Suprapubic skin (tissue), 4 donors: ENCODE measurements at regions not wholly inside any gene's neighbourhood (a gene's known extent, or its start where the extent isn't known, plus 50 kb on each side); places are given as distances from the start of the nearest gene placed in this dataset.

Experiments
- CTCF ChIP-seq, 2 donors: fragments of 200-600 bp in 1 of 2; fragments of 450-650 bp in 1 of 2; sonication (generic) in 1 of 2; IDR thresholded peaks; one replicate each; pipeline ENCODE4 v1.5.1; 2016 to 2019; ENCODE audit warnings: antibody characterized with exemption in 2 of 2, mild to moderate bottlenecking in 1 of 2, moderate library complexity in 1 of 2
- EP300 ChIP-seq: sonication (generic); formaldehyde crosslinking; IDR thresholded peaks from one replicate; pipeline ENCODE4 v1.6.1; 2017; ENCODE audit warnings: antibody characterized with exemption
- POLR2A ChIP-seq, 2 donors: fragments of 450-650 bp; IDR thresholded peaks; one replicate each; pipeline ENCODE4 v1.6.1; 2017; ENCODE audit warnings: antibody characterized with exemption in 2 of 2, mild to moderate bottlenecking in 2 of 2, moderate library complexity in 2 of 2
- POLR2AphosphoS5 ChIP-seq, 3 donors: sonication (generic); formaldehyde crosslinking; IDR thresholded peaks; one replicate each; pipeline ENCODE4 v1.6.1; 2017; ENCODE audit warnings: antibody characterized with exemption in 3 of 3

GRCh38 chr12:115374480-115375185 lies 690.7 kb upstream of the TBX3 start:
- TF ChIP-seq POLR2A (IDR thresholded peaks at IDR 0.05) (no peak), CTCF (IDR thresholded peaks at IDR 0.05) (no peak), POLR2AphosphoS5 (IDR thresholded peaks at IDR 0.05) (no peak), EP300 (no peak)
